ENCODE measurements at regions not wholly inside any gene's neighbourhood (a gene's known extent, or its start where the extent isn't known, plus 50 kb on each side); places are given as distances from the start of the nearest gene placed in this dataset.

DNA sequence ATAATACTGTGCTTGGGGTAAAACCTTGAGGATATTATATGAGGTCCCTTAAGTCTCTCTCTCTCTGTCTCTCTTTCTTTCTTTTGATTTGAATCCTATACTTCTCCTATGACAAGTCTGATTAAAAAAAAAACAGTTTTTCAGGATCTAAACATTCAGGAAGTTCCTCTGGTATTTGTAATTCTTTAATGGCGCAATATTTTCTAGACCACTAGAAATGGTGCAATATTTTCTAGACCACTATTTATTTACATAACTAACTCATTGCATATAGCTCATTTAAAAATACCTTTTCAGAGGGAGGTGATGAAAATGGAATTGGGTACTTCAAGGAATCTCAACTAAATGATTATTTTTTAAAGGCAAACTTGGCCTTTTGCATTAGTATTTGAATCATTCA lies 1235.3 kb downstream of the GATA3 start:
- H2BK15ac ChIP-seq (ENCODE audit: low read depth, low read length): no peak overlapping the region
- in situ Hi-C loops (cut with MboI; ENCODE audit: low sequenced_read_pairs): no loop called here
- H3K9ac ChIP-seq (ENCODE audit: low read depth, low read length): no peak overlapping the region
- no peak overlapping the region for H4K8ac ChIP-seq (ENCODE audit: low read depth in 2 of 2, low read length in 2 of 2)
- H3K27me3 ChIP-seq (ENCODE audit: control insufficient read depth, insufficient read depth, low read length): no peaks in the 10 kb centered on the region; the same call in 1 of the 2 replicates
- H3K18ac ChIP-seq (ENCODE audit: low read depth, low read length): no peak overlapping the region
- no peak overlapping the region for H2BK120ac ChIP-seq (ENCODE audit: low read depth, low read length)
- H4K20me1 ChIP-seq (ENCODE audit: insufficient read depth, low read length): no peaks in the 10 kb centered on the region
- no peak for ATAC-seq (ENCODE audit: low read depth)
- no peaks in the 10 kb centered on the region for H3K36me3 ChIP-seq (ENCODE audit: control insufficient read depth, insufficient read depth, low read length)
- DNase-seq: no peak
- no peak overlapping the region for H3K4ac ChIP-seq (ENCODE audit: low read depth, low read length)
- no peak overlapping the region for H2AK5ac ChIP-seq (ENCODE audit: low read depth, low read length)
- H3K4me1 ChIP-seq (ENCODE audit: control insufficient read depth, insufficient read depth, low read length): no peaks in the 10 kb centered on the region
- H3K27ac ChIP-seq (ENCODE audit: insufficient read depth, low read length): no peak overlapping the region
- H3K9me3 ChIP-seq (ENCODE audit: control insufficient read depth, insufficient read depth, low read length): no peaks in the 10 kb centered on the region
- H3K4me3 ChIP-seq (ENCODE audit: insufficient read depth, low read depth, low read length): no peak overlapping the region
- no peak overlapping the region for H4K5ac ChIP-seq (ENCODE audit: low read depth, low read length)
- H3K4me2 ChIP-seq (ENCODE audit: low read depth, low read length): no peak overlapping the region
- H3K79me1 ChIP-seq (ENCODE audit: low read depth in 1 of 2, low read length in 2 of 2): no peaks in the 10 kb centered on the region
- ChIA-PET POLR2A (ENCODE audit: unreplicated experiment) (no interaction called here), CTCF (interaction anchor here (0.7 kb wide), 1 partner anchor 1415 kb away, joined by 4 read pairs; no protein-coding TSS in a partner anchor)
- no peak overlapping the region for H2BK5ac ChIP-seq (ENCODE audit: low read depth, low read length, poor library complexity, severe bottlenecking)
- dilution Hi-C loops (cut with HindIII; ENCODE audit: low sequenced_read_pairs, unreplicated experiment): no loop called here
- no peak overlapping the region for H2AFZ ChIP-seq (replicated peaks; ENCODE audit: low read length, poor library complexity)
- H2BK20ac ChIP-seq (ENCODE audit: low read depth, low read length): no peak overlapping the region
- no peak overlapping the region for H4K91ac ChIP-seq (ENCODE audit: insufficient read depth, low read depth, low read length)
- BruUV-seq (replicated peaks): no TSS peak
- H2AK9ac ChIP-seq (replicated peaks; ENCODE audit: low read depth, low read length, poor library complexity): no peak overlapping the region
- intact Hi-C loops (cut with micrococcal nuclease): no loop called here
- TF ChIP-seq CEBPB (IDR thresholded peaks at IDR 0.05; ENCODE audit: low read depth, low read length) (peak; percentile 36; the same call in 1 of the 2 replicates), BHLHE40 (IDR thresholded peaks at IDR 0.05; ENCODE audit: low read depth, low read length) (no peak)
- H3K9me1 ChIP-seq (ENCODE audit: insufficient read depth, low read length): no peaks in the 10 kb centered on the region
- H3K14ac ChIP-seq (replicated peaks; ENCODE audit: low read depth, low read length): no peak overlapping the region
- H3K56ac ChIP-seq (ENCODE audit: extremely low read depth, insufficient read depth, low read length): no peak overlapping the region
- no CpG with 5 or more reads among the region's 1 CpG for WGBS, 2 experiments (ENCODE audit: extremely low coverage in 2 of 2, insufficient read length in 1 of 2)
- no peak overlapping the region for H3K23ac ChIP-seq (ENCODE audit: low read depth, low read length)

All from IMR-90 (cell line).